HPDE6-E6E7 (cell line): ENCODE measurements at regions not wholly inside any gene's neighbourhood (a gene's known extent, or its start where the extent isn't known, plus 50 kb on each side); places are given as distances from the start of the nearest gene placed in this dataset.

Experiments used
- DNase-seq: peaks from one replicate; pipeline ENCODE4 v3.0.0; 2011; ENCODE audit warnings: missing footprints; ENCODE audit errors: extremely low spot score

- DNase-seq, result no peak
Measured at GRCh38 chr20:39163993-39164392, 201.8 kb downstream of the DHX35 start.

- DNase-seq, result no peak
Measured at GRCh38 chr20:39161900-39162299, 199.8 kb downstream of the DHX35 start.

- no peak for DNase-seq
Measured at GRCh38 chr20:39155971-39156370, 193.8 kb downstream of the DHX35 start.

- DNase-seq, result no peak
Measured at GRCh38 chr20:39152742-39153141, 190.6 kb downstream of the DHX35 start.

- DNase-seq, result no peak
Measured at GRCh38 chr20:39152126-39152525, 190.0 kb downstream of the DHX35 start.

GRCh38 chr20:39150501-39150900 lies 188.4 kb downstream of the DHX35 start:
- no peak for DNase-seq

GRCh38 chr20:39146394-39146793 lies 184.2 kb downstream of the DHX35 start:
- DNase-seq, result no peak

- DNase-seq, result no peak
Measured at GRCh38 chr20:39145921-39146320, 183.8 kb downstream of the DHX35 start.

GRCh38 chr20:39144757-39145156 lies 182.6 kb downstream of the DHX35 start:
- DNase-seq, result no peak

GRCh38 chr20:39142407-39143096 lies 180.4 kb downstream of the DHX35 start:
- no peak for DNase-seq

GRCh38 chr20:39137299-39137698 lies 175.2 kb downstream of the DHX35 start:
- no peak for DNase-seq

GRCh38 chr20:39136798-39137197 lies 174.7 kb downstream of the DHX35 start:
- DNase-seq, result no peak

- DNase-seq, result no peak
Measured at GRCh38 chr20:39135885-39136544, 173.9 kb downstream of the DHX35 start.

- no peak for DNase-seq
Measured at GRCh38 chr20:39133201-39133600, 171.1 kb downstream of the DHX35 start.

- no peak for DNase-seq
Measured at GRCh38 chr20:39132511-39132910, 170.4 kb downstream of the DHX35 start.

GRCh38 chr20:39132093-39132492 lies 169.9 kb downstream of the DHX35 start:
- no peak for DNase-seq

- no peak for DNase-seq
Measured at GRCh38 chr20:39130627-39131026, 168.5 kb downstream of the DHX35 start.

- DNase-seq, result no peak
Measured at GRCh38 chr20:39129523-39129922, 167.4 kb downstream of the DHX35 start.

- DNase-seq, result peak; percentile 37
Measured at GRCh38 chr20:39124064-39124463, 161.9 kb downstream of the DHX35 start.

- DNase-seq, result no peak
Measured at GRCh38 chr20:39123185-39123557, 161.0 kb downstream of the DHX35 start.

GRCh38 chr20:39117491-39117890 lies 155.3 kb downstream of the DHX35 start:
- no peak for DNase-seq

- DNase-seq, result no peak
Measured at GRCh38 chr20:39116020-39116419, 153.9 kb downstream of the DHX35 start.

GRCh38 chr20:39112178-39112743 lies 150.1 kb downstream of the DHX35 start:
- peak; percentile 93 for DNase-seq
